ENCODE measurements at regions not wholly inside any gene's neighbourhood (a gene's known extent, or its start where the extent isn't known, plus 50 kb on each side); places are given as distances from the start of the nearest gene placed in this dataset.
"Not testable (repeated sequence)": the region's sequence is repeated elsewhere in the genome, so short reads cannot be mapped to it uniquely, and the experiment has no call there.

- H3K27ac ChIP-seq, result peak overlapping the region in 2 of 12 donors; percentile 82 to 86
- H3K27me3 ChIP-seq, result no peaks in the 10 kb centered on the region
- intact Hi-C loops (cut with DNase I), result loop anchor here in 1 of 10 donors (5.0 kb wide), 1 partner anchor 36 kb away; no protein-coding TSS in a partner anchor
- DNase-seq (no peak), ATAC-seq (no peak)
- no peaks in the 10 kb centered on the region for H3K9me3 ChIP-seq
- 57 to 70% (median 66%) methylated on average over 7 of the region's 7 CpGs for WGBS, 4 donors
- no peaks in the 10 kb centered on the region for H3K36me3 ChIP-seq
- no peak overlapping the region for H3K4me3 ChIP-seq
- peaks cover 0 to 53% (median 2%) of the 10 kb centered on the region in 12 donors for H3K4me1 ChIP-seq
- TF ChIP-seq CTCF (IDR thresholded peaks at IDR 0.05) (no peak), POLR2A (IDR thresholded peaks at IDR 0.05) (no peak)
Measured at GRCh38 chr20:1840817-1841553, 54.2 kb upstream of the SIRPA start.

- peaks cover 0 to 39% (median 2%) of the 10 kb centered on the region in 12 donors for H3K4me1 ChIP-seq
- not testable (repeated sequence) for H3K27me3 ChIP-seq, ATAC-seq, H3K36me3 ChIP-seq, DNase-seq, H3K9me3 ChIP-seq, H3K4me3 ChIP-seq
- intact Hi-C loops (cut with DNase I), result loop anchor here in 1 of 10 donors (5.0 kb wide), 1 partner anchor 38 kb away; no protein-coding TSS in a partner anchor
- H3K27ac ChIP-seq, result peak overlapping the region in 2 of 12 donors; percentile 82 to 86
- WGBS, 4 donors, result 82 to 88% (median 86%) methylated on average over 20 to 23 of the region's 23 CpGs
Measured at GRCh38 chr20:1839376-1840317, 55.6 kb upstream of the SIRPA start.

GRCh38 chr20:1838556-1839279 is 56.5 kb upstream of the SIRPA start:
- H3K36me3 ChIP-seq, result no peaks in the 10 kb centered on the region
- WGBS, 4 donors, result 58 to 74% (median 68%) methylated on average over 2 to 6 of the region's 6 CpGs
- H3K9me3 ChIP-seq, result no peaks in the 10 kb centered on the region
- H3K4me1 ChIP-seq, result peaks cover 0 to 30% (median 2%) of the 10 kb centered on the region in 12 donors
- peak overlapping the region in 2 of 12 donors; percentile 24 to 55 for H3K27ac ChIP-seq
- intact Hi-C loops (cut with DNase I), result no loop called here
- no peaks in the 10 kb centered on the region for H3K27me3 ChIP-seq
- ATAC-seq (no peak), DNase-seq (no peak)
- TF ChIP-seq CTCF (IDR thresholded peaks at IDR 0.05) (no peak), POLR2A (IDR thresholded peaks at IDR 0.05) (no peak)
- H3K4me3 ChIP-seq, result no peak overlapping the region

GRCh38 chr20:1835186-1836035 is 59.8 kb upstream of the SIRPA start:
- H3K27ac ChIP-seq, result no peak overlapping the region
- H3K4me1 ChIP-seq, result peaks cover 0 to 31% (median 17%) of the 10 kb centered on the region in 12 donors
- H3K27me3 ChIP-seq, result no peaks in the 10 kb centered on the region
- no peak for ATAC-seq
- TF ChIP-seq POLR2A (IDR thresholded peaks at IDR 0.05) (no peak), CTCF (IDR thresholded peaks at IDR 0.05) (no peak)
- DNase-seq, result no peak
- intact Hi-C loops (cut with DNase I), result no loop called here
- WGBS, 4 donors, result 74 to 76% (median 75%) methylated on average over 16 of the region's 16 CpGs
- H3K36me3 ChIP-seq, result no peaks in the 10 kb centered on the region
- H3K4me3 ChIP-seq, result no peak overlapping the region
- no peaks in the 10 kb centered on the region for H3K9me3 ChIP-seq
